ENCODE measurements at regions not wholly inside any gene's neighbourhood (a gene's known extent, or its start where the extent isn't known, plus 50 kb on each side); places are given as distances from the start of the nearest gene placed in this dataset.

DNA sequence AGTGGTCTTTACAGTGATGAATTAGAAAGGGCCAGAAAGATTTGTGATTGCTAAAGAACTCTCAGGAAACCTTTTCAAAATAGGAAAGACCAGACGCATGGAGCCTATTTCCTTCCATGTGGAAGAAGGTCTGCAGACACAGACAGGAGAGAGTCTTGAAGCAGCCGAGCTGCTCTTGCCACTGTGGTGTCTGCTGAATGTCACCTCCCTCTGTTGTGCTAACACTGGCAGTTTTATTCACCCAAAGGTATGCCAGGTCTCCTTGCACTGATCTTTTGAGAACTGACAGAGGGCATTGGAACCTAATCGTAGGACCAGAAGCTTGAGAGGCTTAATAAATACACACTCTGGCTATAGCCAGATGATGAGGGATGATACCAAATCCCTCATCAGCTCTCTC, 108.7 kb downstream of the SREK1 start:
- no peak for TF ChIP-seq EZH2 (IDR thresholded peaks at IDR 0.05)
- no peak for TF ChIP-seq POLR2AphosphoS5 (IDR thresholded peaks at IDR 0.05; ENCODE audit: borderline replicate concordance, low read depth, low read length)

Measured in SK-N-MC (cell line).